Dermis blood vessel endothelial cell (primary cell): ENCODE measurements at regions not wholly inside any gene's neighbourhood (a gene's known extent, or its start where the extent isn't known, plus 50 kb on each side); places are given as distances from the start of the nearest gene placed in this dataset.

Source experiments
- DNase-seq: peaks from one replicate; pipeline ENCODE4 v3.0.0; 2010

DNA sequence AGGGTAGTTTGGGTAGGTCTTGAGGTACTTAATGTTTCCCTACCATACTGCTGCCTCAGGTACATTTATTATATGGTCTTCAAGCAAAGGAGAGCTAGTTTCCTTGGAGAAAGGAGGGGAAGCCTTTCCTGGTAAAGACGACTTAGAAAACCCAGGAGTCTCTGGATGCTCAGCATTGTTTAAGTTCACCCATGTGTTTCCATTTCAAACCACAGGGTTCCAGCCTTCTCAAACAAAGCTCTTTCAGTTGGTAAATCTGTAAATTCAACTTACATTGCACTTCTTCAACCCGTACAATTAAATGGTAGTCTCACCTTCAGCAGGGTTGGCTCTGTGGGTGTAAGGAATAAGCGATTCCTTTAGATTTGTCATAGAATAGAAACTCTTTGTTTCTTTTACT, 111.9 kb upstream of the UNC5C start:
- DNase-seq = no peak

GRCh38 chr4:95651891-95652290, 103.1 kb upstream of the UNC5C start:
- DNase-seq = no peak

GRCh38 chr4:95644417-95644816, 95.6 kb upstream of the UNC5C start:
- DNase-seq = no peak

DNA sequence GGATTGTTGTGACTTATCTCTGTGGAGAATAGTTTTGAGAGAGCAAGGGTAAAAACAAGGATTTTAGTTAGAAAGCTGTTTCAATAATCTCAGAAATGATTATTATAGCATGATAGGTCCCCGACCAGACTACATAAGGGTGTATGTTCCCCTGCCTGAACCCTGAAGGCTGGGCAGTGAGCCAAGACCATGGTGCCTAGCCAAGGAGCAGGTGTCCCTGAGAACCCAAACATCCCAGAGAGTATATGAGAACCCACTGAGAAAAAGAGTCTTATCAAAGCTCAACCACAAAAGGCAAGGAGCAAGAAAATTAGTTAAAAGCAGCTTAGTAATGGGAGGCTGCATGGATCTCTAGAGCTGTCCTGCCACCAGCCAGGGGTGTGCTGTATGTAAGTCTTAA, 94.9 kb upstream of the UNC5C start:
- DNase-seq = no peak

GRCh38 chr4:95641571-95641970, 92.8 kb upstream of the UNC5C start:
- no peak for DNase-seq

DNA sequence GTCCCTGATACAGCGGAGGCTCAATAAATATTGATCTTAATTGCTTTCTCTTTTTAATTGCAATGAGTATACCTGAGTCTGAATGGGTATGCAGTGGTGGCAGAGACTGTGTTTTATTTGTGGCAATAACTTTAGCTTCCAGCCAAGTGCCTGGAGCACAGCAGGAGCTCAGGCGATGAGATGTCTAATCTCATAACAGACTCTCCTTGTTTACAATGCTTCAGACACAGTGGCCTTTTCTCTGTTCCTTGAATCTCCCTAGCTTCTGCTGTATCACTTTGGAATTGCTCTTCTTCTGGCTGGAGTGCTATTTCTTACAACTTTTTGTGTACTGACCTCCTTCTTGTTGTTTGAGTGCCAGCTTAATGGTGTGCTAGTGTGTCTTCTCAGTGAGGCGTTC, 91.5 kb upstream of the UNC5C start:
- no peak for DNase-seq

- no peak for DNase-seq
Measured at GRCh38 chr4:95638920-95639501, 90.2 kb upstream of the UNC5C start.

DNA sequence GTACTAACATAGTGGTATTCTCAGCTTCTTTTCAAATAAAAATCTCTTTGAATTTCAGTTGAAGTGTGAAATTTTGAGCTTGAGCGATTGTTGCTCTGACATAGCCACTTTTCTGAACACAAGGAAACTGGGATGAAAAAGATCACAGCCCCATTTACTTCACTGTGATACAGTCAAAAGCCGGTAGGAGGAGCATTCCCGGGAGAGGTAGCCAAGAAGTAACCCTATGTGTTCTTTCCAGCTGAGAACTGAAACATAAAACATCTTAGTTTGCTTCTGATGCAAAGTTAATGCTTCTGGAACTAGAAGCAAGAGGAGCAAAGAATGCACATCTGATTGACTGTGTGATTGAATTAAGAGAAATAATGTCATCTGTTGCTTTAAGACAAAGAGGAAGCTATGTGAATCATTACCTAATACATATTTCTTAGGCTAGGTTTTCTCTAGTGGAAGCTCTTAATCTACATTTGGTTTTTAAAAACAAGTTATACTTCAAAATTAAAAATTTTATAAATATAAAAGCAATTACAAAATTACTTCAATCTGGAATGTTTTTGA, 88.3 kb upstream of the UNC5C start:
- DNase-seq = peak; percentile 6

DNA sequence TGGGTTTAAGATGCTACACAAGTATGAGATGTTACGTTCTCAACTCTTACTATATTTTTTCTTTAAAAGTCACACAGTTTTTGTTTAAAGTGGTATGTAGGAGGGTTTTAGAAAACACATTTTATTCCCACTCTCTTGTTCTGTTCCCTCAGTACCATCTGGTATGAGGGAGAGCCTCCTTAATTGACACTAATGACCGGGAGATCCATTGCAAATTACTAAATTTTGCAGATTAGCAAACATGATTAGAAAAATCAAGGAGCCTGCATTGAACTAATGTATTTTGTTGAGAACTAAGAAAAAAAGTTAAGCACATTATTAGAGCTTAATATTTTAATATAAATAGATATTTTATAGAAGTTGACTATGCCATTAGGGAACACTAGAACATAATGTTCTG, 87.3 kb upstream of the UNC5C start:
- DNase-seq = no peak

- no peak for DNase-seq
Measured at GRCh38 chr4:95627709-95628108, 78.9 kb upstream of the UNC5C start.

GRCh38 chr4:95627024-95627605, 78.3 kb upstream of the UNC5C start:
- DNase-seq = no peak

- DNase-seq = no peak
Measured at GRCh38 chr4:95625020-95625419, 76.2 kb upstream of the UNC5C start.

DNA sequence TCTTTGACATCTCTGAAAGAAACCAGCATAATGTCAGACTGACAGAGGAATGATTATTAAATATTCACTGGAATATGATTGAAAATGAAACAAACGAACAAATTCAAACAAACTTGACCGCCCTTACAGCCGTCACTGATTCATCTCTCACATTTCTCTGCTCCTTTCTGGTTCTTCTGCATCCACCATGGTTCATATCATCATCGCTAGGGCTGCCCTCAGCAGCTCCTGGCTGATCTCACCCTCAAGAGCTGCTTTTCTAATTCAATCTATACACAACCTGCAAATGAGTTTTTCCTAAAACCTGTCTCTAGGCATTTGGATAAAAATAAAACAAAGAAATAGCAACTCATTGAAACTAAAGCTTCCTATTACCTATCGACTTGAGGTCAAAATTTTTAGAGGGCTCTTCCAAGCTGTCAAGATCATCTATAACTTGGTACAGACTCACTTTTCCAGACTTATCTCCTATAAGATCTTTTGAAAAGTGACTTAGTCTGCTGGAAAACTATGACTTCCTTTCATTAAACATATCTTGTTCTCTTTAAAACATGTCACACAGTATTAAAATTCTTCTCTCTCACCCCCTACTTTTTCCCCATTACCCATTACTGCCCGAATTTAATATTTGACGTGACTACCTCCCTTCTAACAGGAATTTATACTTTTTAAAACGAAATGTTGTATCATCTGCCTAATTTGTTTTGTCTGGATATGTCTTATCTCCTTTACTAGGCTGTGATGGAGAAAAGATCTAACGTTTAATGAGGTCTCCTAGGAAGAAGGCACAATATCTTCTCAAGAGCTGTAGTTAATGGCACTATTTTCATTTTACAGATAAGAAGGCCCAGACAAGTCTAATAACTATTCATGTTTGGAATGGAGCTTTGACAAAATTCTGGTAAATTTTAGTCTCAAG, 71.0 kb upstream of the UNC5C start:
- no peak for DNase-seq

DNA sequence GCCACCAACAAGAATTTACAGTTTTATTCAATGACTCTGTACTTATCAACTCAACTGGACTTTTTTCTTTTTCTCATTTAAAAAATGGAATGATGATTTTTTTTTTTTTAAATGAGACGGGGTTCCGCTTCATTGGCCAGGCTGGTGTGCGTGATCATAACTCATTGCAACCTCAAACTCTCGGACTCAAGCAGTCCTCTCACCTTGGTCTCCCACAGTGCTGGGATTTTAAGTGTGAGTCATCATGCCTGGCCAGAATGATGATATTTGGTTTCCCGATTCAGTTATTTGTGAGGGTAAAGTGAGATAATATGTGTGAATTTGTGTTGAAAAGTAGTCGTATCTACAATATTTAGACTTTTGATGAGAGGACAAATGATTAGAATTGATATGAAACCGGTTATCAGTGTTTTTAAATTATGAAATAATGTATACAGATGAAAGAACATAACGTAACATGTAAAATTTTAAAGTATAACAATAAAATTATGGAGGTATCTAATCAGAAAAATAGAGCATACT, 66.0 kb upstream of the UNC5C start:
- DNase-seq = no peak

DNA sequence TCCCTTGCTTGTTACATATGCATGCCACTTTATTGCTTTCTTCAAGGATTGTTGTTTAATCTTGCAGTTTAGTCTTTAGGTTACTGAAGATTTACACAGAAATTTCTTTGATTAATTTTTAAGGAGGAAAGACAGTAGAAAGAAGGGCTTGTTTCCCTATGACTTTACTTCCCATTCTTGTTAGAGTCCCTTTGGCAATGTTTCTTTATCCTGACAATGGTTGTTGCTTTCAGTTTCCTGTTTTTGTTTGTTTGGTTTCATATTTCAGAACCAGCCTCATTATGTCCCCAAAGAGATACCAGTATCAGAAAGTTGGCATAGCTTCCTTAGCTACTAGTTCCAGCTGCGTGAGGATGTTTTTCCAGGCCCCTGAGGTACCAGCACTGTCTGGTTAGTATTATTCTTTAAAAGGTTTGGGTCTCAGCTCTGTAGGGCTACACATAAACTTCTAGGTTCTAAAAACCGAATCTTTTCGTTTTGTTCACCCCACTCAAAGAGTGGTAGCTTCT, 61.3 kb upstream of the UNC5C start:
- no peak for DNase-seq

GRCh38 chr4:95606739-95607138, 58.0 kb upstream of the UNC5C start:
- no peak for DNase-seq

DNA sequence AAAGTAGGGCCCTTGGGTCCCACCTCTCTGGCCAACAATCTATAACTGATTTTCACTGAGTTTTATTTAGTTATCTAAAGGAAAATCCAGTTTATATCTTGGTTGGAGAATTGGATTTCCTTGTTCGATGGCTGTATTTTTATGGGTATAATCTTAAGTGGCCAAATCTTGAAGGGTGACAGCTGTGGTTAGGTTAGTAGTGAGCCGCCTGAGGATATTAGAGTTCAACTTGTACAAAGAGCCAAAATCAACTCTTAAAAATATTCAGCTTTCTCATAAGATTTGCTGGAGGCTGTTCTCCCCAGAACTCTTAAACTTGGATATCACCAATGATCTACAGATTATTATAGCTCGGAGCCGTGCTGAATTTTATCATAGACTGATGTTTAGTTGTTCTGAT, 54.6 kb upstream of the UNC5C start:
- DNase-seq = no peak

- DNase-seq = no peak
Measured at GRCh38 chr4:95602872-95603271, 54.1 kb upstream of the UNC5C start.

DNA sequence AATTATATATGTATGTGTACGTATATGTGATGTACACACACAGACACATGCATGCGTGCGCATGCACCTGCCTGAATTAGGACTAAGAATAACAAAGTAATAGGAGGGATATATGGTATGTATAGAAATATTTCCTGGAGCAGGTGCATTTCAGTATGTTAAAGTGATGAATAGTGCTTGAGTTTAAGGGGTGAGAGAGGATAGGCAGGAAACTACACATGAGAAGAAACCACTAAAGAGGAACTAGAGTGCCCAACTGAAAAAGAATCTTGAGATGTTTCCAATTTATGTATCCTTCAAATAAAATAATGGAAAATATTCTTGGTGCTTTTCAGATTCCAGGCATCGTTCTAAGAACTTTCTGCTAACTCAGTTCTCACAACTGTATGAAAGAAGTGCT, 52.6 kb upstream of the UNC5C start:
- no peak for DNase-seq

GRCh38 chr4:95599777-95600400, 51.1 kb upstream of the UNC5C start:
- no peak for DNase-seq
